Neuronal stem cell (in vitro differentiated cells): ENCODE measurements at regions not wholly inside any gene's neighbourhood (a gene's known extent, or its start where the extent isn't known, plus 50 kb on each side); places are given as distances from the start of the nearest gene placed in this dataset.

Source experiments
- DNase-seq: peaks from one replicate; pipeline ENCODE4 v3.0.0-alpha.2; 2013; ENCODE audit warnings: low spot score
- H2AFZ ChIP-seq: one replicate; pipeline ENCODE4 v1.6.1; 2013; ENCODE audit warnings: mild to moderate bottlenecking, low read length, inconsistent platforms
- H2AK5ac ChIP-seq: 2 replicates; pipeline ENCODE4 v1.6.1; 2013; ENCODE audit warnings: low read depth, mild to moderate bottlenecking, inconsistent platforms, low read length, moderate library complexity, mixed read lengths
- H2BK120ac ChIP-seq: 2 replicates; pipeline ENCODE4 v1.6.1; 2013; ENCODE audit warnings: low read depth, mild to moderate bottlenecking, inconsistent platforms, low read length, moderate library complexity, mixed read lengths
- H2BK12ac ChIP-seq: one replicate; pipeline ENCODE4 v1.6.1; 2013; ENCODE audit warnings: low read length, inconsistent platforms
- H2BK15ac ChIP-seq: 2 replicates; pipeline ENCODE4 v1.6.1; 2013; ENCODE audit warnings: mild to moderate bottlenecking, low read length, inconsistent platforms, mixed read lengths
- H2BK5ac ChIP-seq: one replicate; pipeline ENCODE4 v1.6.1; 2013; ENCODE audit warnings: inconsistent platforms, mild to moderate bottlenecking, low read length, moderate library complexity
- H3K14ac ChIP-seq: one replicate; pipeline ENCODE4 v1.6.1; 2013; ENCODE audit warnings: low read length, inconsistent platforms
- H3K18ac ChIP-seq: 2 replicates; pipeline ENCODE4 v1.6.1; 2013; ENCODE audit warnings: low read length, inconsistent platforms
- H3K23ac ChIP-seq: 2 replicates; pipeline ENCODE4 v1.6.1; 2013; ENCODE audit warnings: low read depth, mild to moderate bottlenecking, mixed read lengths, low read length, inconsistent platforms; ENCODE audit not compliant: poor library complexity
- H3K27ac ChIP-seq: replicated peaks from 3 replicates; pipeline ENCODE4 v1.5.1; 2013; ENCODE audit warnings: low read length, inconsistent platforms
- H3K27me3 ChIP-seq, 3 experiments: 2 replicates each; pipeline ENCODE4 v1.6.1; 2013; ENCODE audit warnings: low read length in 3 of 3, mild to moderate bottlenecking in 2 of 3, inconsistent platforms in 1 of 3, low read depth in 1 of 3, mixed read lengths in 1 of 3, moderate library complexity in 1 of 3; ENCODE audit not compliant: control insufficient read depth in 3 of 3, insufficient read depth in 3 of 3
- H3K36me3 ChIP-seq, 2 donors: replicated peaks in 1 of 2; 2 replicates each; pipeline ENCODE4 v1.6.1; 2013; ENCODE audit warnings: low read length in 2 of 2; ENCODE audit not compliant: control insufficient read depth in 2 of 2, insufficient read depth in 2 of 2
- H3K4ac ChIP-seq: 2 replicates; pipeline ENCODE4 v1.6.1; 2013; ENCODE audit warnings: inconsistent platforms, mild to moderate bottlenecking, low read length, moderate library complexity
- H3K4me1 ChIP-seq, 2 donors: 1 replicate in 1 of 2; 2 replicates in 1 of 2; pipeline ENCODE4 v1.6.1; 2013; ENCODE audit warnings: low read length in 2 of 2, low read depth in 1 of 2; ENCODE audit not compliant: control insufficient read depth in 2 of 2, insufficient read depth in 1 of 2
- H3K4me2 ChIP-seq: one replicate; pipeline ENCODE4 v1.6.1; 2013; ENCODE audit warnings: mild to moderate bottlenecking, low read length, inconsistent platforms; ENCODE audit not compliant: insufficient read depth, poor library complexity, severe bottlenecking
- H3K4me3 ChIP-seq, 2 donors: 2 replicates each; pipeline ENCODE4 v1.5.1; 2013; ENCODE audit warnings: low read length in 2 of 2, mild to moderate bottlenecking in 2 of 2, inconsistent platforms in 1 of 2, moderate library complexity in 1 of 2
- H3K79me1 ChIP-seq: one replicate; pipeline ENCODE4 v1.6.1; 2013; ENCODE audit warnings: low read depth, mild to moderate bottlenecking, inconsistent platforms, low read length, moderate library complexity
- H3K9ac ChIP-seq: one replicate; pipeline ENCODE4 v1.6.1; 2013; ENCODE audit warnings: mild to moderate bottlenecking, low read depth, low read length, inconsistent platforms; ENCODE audit not compliant: poor library complexity
- H3K9me3 ChIP-seq, 2 donors: replicated peaks in 1 of 2; 2 replicates each; pipeline versions ENCODE3 to v1.6.1; 2013; ENCODE audit warnings: low read length in 2 of 2, mild to moderate bottlenecking in 2 of 2, inconsistent platforms in 1 of 2, low read depth in 1 of 2, mixed read lengths in 1 of 2, moderate library complexity in 1 of 2; ENCODE audit not compliant: control insufficient read depth in 2 of 2, insufficient read depth in 1 of 2
- H4K8ac ChIP-seq: one replicate; pipeline ENCODE4 v1.6.1; 2013; ENCODE audit warnings: low read depth, mild to moderate bottlenecking, inconsistent platforms, low read length, moderate library complexity
- H4K91ac ChIP-seq: one replicate; pipeline ENCODE4 v1.6.1; 2013; ENCODE audit warnings: low read length, low read depth, mild to moderate bottlenecking, inconsistent platforms; ENCODE audit not compliant: poor library complexity
- WGBS, 2 donors: extraction: QIAGEN DNeasy Blood & Tissue Kit; methylation state at CpG; one replicate each; pipeline ENCODE4 v1.1.7; 2013; ENCODE audit warnings: missing lambda C conversion rate in 2 of 2, mixed read lengths in 1 of 2; ENCODE audit not compliant: insufficient read length in 2 of 2, insufficient replicate concordance in 1 of 2; ENCODE audit errors: extremely low coverage in 2 of 2; 5-methylcytosine and 5-hydroxymethylcytosine counted together

GRCh38 chr5:17405976-17406375 is 92.1 kb upstream of the TAF11L2 start:
- no peak overlapping the region for H4K91ac ChIP-seq
- no peak overlapping the region for H3K27ac ChIP-seq
- no peak overlapping the region for H3K18ac ChIP-seq
- no peaks in the 10 kb centered on the region for H3K79me1 ChIP-seq
- no peak overlapping the region for H3K23ac ChIP-seq
- H2BK5ac ChIP-seq: no peak overlapping the region
- no peak overlapping the region for H4K8ac ChIP-seq
- H2AFZ ChIP-seq: no peak overlapping the region
- H3K9me3 ChIP-seq: no peaks in the 10 kb centered on the region
- H2BK12ac ChIP-seq: no peak overlapping the region
- H3K14ac ChIP-seq: no peak overlapping the region
- no peak overlapping the region for H3K9ac ChIP-seq
- H3K4ac ChIP-seq: no peak overlapping the region
- peaks cover 0 to 15% (median 0%) of the 10 kb centered on the region in 3 experiments for H3K27me3 ChIP-seq
- H2BK120ac ChIP-seq: no peak overlapping the region
- no peak overlapping the region for H3K4me2 ChIP-seq
- no peak overlapping the region for H2AK5ac ChIP-seq
- no peak overlapping the region for H3K4me3 ChIP-seq
- DNase-seq: no peak
- H2BK15ac ChIP-seq: no peak overlapping the region
- peaks cover 8 to 12% of the 10 kb centered on the region in 2 donors for H3K4me1 ChIP-seq
- no CpG with 5 or more reads among the region's 2 CpGs for WGBS, 2 donors
- no peaks in the 10 kb centered on the region for H3K36me3 ChIP-seq

- H3K4me2 ChIP-seq: no peak overlapping the region
- no peak overlapping the region for H4K8ac ChIP-seq
- no peak overlapping the region for H3K23ac ChIP-seq
- no peak overlapping the region for H2AK5ac ChIP-seq
- H4K91ac ChIP-seq: no peak overlapping the region
- H2BK12ac ChIP-seq: no peak overlapping the region
- H2BK120ac ChIP-seq: no peak overlapping the region
- H2AFZ ChIP-seq: no peak overlapping the region
- no peak overlapping the region for H3K9ac ChIP-seq
- peaks cover 0 to 10% (median 0%) of the 10 kb centered on the region in 3 experiments for H3K27me3 ChIP-seq
- no peak overlapping the region for H2BK5ac ChIP-seq
- H3K79me1 ChIP-seq: no peaks in the 10 kb centered on the region
- no peak overlapping the region for H3K14ac ChIP-seq
- H3K36me3 ChIP-seq: no peaks in the 10 kb centered on the region
- no peak overlapping the region for H3K18ac ChIP-seq
- no peak for DNase-seq
- no peak overlapping the region for H3K27ac ChIP-seq
- H3K4ac ChIP-seq: no peak overlapping the region
- no CpG with 5 or more reads among the region's 2 CpGs for WGBS, 2 donors
- peaks cover 8% of the 10 kb centered on the region in 2 donors for H3K4me1 ChIP-seq
- H3K4me3 ChIP-seq: no peak overlapping the region
- no peaks in the 10 kb centered on the region for H3K9me3 ChIP-seq
- H2BK15ac ChIP-seq: no peak overlapping the region
Observed at GRCh38 chr5:17406423-17406838, 91.6 kb upstream of the TAF11L2 start.

DNA sequence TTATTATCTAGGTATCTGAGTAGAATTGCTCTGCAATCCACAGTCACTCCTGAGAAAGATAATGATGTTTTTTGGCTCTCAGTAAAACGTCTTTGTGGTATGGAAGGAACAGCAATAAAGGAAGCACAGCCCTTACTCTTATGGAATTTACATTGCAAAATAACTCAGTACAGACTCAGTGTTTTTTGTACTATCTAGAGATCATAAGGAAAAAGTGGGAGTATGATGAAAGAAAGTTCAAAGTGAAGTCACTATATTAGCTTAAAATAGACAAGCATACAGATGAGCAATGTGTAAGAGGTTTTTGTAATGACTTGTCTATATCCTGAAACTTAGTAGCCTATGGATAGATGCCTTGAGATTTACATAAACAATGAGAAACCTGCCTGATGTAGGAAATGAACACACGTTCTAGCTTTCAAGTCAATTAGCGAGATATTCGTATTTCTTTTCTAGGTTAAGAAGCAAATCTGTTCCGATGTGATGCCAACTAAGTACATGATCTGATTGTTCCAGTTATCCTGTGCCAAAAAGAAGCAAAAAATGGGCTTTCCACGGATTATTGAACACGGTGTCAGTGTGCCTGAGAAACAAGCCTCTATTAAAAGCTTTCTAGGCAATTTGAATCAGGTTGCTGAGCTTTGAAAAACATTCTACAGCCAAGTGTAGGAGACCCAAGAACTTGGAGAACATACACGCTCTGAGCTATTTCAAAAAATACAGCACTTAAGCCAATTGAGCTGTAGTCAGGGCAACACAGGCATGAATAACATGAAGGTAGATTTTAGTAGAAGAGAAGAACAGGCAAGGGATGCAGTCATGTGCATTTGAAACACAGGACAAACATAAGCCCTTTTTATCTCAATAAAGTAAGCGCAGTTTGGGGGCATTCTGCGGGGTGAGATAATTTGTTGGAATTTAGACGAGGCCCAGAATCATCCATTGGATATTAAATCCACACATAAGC is 86.3 kb upstream of the TAF11L2 start:
- H3K27me3 ChIP-seq: no peaks in the 10 kb centered on the region
- no CpG with 5 or more reads among the region's 11 CpGs for WGBS, 2 donors
- no peak overlapping the region for H4K91ac ChIP-seq
- no peak overlapping the region for H4K8ac ChIP-seq
- H2BK15ac ChIP-seq: no peak overlapping the region
- no peak overlapping the region for H2AK5ac ChIP-seq
- H3K4me3 ChIP-seq: no peak overlapping the region
- peaks cover 4 to 19% of the 10 kb centered on the region in 2 donors for H3K4me1 ChIP-seq
- H2BK120ac ChIP-seq: no peak overlapping the region
- H3K23ac ChIP-seq: no peak overlapping the region
- H3K4me2 ChIP-seq: no peak overlapping the region
- DNase-seq: no peak
- H3K4ac ChIP-seq: no peak overlapping the region
- no peak overlapping the region for H3K27ac ChIP-seq
- H3K9ac ChIP-seq: no peak overlapping the region
- no peak overlapping the region for H3K14ac ChIP-seq
- H2BK5ac ChIP-seq: no peak overlapping the region
- no peaks in the 10 kb centered on the region for H3K9me3 ChIP-seq
- no peak overlapping the region for H3K18ac ChIP-seq
- H2AFZ ChIP-seq: no peak overlapping the region
- no peaks in the 10 kb centered on the region for H3K36me3 ChIP-seq
- no peak overlapping the region for H2BK12ac ChIP-seq
- H3K79me1 ChIP-seq: no peaks in the 10 kb centered on the region
